ENCODE measurements at regions not wholly inside any gene's neighbourhood (a gene's known extent, or its start where the extent isn't known, plus 50 kb on each side); places are given as distances from the start of the nearest gene placed in this dataset.
"Not testable (repeated sequence)": the region's sequence is repeated elsewhere in the genome, so short reads cannot be mapped to it uniquely, and the experiment has no call there.

GRCh38 chr3:181938580-181938979 is 226.9 kb downstream of the SOX2 start:
- not testable (repeated sequence) for TF ChIP-seq EZH2 (IDR thresholded peaks at IDR 0.05); POLR2AphosphoS5 (IDR thresholded peaks at IDR 0.05; ENCODE audit: borderline replicate concordance, low read depth, low read length); FOXP2 (optimal IDR thresholded peaks at IDR 0.05; ENCODE audit: control extremely low read depth, extremely low read length, insufficient read depth)
